ENCODE measurements at regions not wholly inside any gene's neighbourhood (a gene's known extent, or its start where the extent isn't known, plus 50 kb on each side); places are given as distances from the start of the nearest gene placed in this dataset.

DNA sequence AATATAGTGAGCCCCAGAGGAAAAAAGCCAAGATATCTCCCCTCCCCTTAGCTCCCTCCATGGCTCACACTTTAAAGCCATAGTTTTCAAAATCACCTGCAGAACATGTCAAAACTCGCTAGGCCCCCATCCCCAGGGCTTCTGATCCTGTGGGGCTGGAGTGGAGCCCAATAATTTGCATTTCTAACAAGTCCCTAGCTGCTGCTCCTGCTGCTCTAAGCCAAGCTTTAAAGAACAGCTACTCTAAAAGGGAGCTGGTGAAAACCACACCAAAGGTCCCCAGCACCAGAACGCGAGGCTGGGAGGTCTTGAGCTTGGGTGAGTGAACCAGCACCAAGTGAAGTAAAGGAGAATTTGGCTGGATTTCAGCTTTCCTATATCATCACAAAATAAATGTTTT, 237.1 kb downstream of the ZNF674 start:
- TF ChIP-seq, protein P1, sequence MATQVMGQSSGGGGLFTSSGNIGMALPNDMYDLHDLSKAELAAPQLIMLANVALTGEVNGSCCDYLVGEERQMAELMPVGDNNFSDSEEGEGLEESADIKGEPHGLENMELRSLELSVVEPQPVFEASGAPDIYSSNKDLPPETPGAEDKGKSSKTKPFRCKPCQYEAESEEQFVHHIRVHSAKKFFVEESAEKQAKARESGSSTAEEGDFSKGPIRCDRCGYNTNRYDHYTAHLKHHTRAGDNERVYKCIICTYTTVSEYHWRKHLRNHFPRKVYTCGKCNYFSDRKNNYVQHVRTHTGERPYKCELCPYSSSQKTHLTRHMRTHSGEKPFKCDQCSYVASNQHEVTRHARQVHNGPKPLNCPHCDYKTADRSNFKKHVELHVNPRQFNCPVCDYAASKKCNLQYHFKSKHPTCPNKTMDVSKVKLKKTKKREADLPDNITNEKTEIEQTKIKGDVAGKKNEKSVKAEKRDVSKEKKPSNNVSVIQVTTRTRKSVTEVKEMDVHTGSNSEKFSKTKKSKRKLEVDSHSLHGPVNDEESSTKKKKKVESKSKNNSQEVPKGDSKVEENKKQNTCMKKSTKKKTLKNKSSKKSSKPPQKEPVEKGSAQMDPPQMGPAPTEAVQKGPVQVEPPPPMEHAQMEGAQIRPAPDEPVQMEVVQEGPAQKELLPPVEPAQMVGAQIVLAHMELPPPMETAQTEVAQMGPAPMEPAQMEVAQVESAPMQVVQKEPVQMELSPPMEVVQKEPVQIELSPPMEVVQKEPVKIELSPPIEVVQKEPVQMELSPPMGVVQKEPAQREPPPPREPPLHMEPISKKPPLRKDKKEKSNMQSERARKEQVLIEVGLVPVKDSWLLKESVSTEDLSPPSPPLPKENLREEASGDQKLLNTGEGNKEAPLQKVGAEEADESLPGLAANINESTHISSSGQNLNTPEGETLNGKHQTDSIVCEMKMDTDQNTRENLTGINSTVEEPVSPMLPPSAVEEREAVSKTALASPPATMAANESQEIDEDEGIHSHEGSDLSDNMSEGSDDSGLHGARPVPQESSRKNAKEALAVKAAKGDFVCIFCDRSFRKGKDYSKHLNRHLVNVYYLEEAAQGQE (IDR thresholded peaks at IDR 0.05; ENCODE audit: insufficient read depth in 1 of 2, low read depth in 2 of 2, low read length in 1 of 2), result no peak
- TF ChIP-seq, protein P2, sequence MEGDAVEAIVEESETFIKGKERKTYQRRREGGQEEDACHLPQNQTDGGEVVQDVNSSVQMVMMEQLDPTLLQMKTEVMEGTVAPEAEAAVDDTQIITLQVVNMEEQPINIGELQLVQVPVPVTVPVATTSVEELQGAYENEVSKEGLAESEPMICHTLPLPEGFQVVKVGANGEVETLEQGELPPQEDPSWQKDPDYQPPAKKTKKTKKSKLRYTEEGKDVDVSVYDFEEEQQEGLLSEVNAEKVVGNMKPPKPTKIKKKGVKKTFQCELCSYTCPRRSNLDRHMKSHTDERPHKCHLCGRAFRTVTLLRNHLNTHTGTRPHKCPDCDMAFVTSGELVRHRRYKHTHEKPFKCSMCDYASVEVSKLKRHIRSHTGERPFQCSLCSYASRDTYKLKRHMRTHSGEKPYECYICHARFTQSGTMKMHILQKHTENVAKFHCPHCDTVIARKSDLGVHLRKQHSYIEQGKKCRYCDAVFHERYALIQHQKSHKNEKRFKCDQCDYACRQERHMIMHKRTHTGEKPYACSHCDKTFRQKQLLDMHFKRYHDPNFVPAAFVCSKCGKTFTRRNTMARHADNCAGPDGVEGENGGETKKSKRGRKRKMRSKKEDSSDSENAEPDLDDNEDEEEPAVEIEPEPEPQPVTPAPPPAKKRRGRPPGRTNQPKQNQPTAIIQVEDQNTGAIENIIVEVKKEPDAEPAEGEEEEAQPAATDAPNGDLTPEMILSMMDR (IDR thresholded peaks at IDR 0.05), result no peak
- no peak for TF ChIP-seq POLR2AphosphoS5 (IDR thresholded peaks at IDR 0.05; ENCODE audit: low read depth, low read length)
- TF ChIP-seq SIN3A (IDR thresholded peaks at IDR 0.05; ENCODE audit: borderline replicate concordance, insufficient read depth, low read depth, low read length), result no peak

Data from Panc1 (cell line).